KMS-11 (cell line): ENCODE measurements at regions not wholly inside any gene's neighbourhood (a gene's known extent, or its start where the extent isn't known, plus 50 kb on each side); places are given as distances from the start of the nearest gene placed in this dataset.
"Not testable (repeated sequence)": the region's sequence is repeated elsewhere in the genome, so short reads cannot be mapped to it uniquely, and the experiment has no call there.

ENCODE experiments used
- H2AFZ ChIP-seq: fragments of 200-600 bp; sonication (generic); 2 replicates; pipeline ENCODE4 v1.6.1; 2016; ENCODE audit warnings: antibody characterized with exemption, mixed run types, low read depth
- H3K27ac ChIP-seq: fragments of 200-600 bp; sonication (generic); 2 replicates; pipeline ENCODE4 v1.6.1; 2016; ENCODE audit warnings: mild to moderate bottlenecking, mixed run types
- H3K27me3 ChIP-seq: fragments of 200-600 bp; sonication (generic); 2 replicates; pipeline ENCODE4 v1.6.1; 2017; ENCODE audit warnings: mild to moderate bottlenecking, low read depth, mixed run types, moderate library complexity; ENCODE audit not compliant: insufficient read depth
- H3K36me3 ChIP-seq: fragments of 200-600 bp; sonication (generic); 2 replicates; pipeline ENCODE4 v1.6.1; 2017; ENCODE audit warnings: mild to moderate bottlenecking, mixed run types; ENCODE audit not compliant: insufficient read depth
- H3K4me1 ChIP-seq: fragments of 200-600 bp; sonication (generic); 2 replicates; pipeline ENCODE4 v1.6.1; 2016; ENCODE audit warnings: mild to moderate bottlenecking, low read depth, mixed run types; ENCODE audit not compliant: poor library complexity, severe bottlenecking
- H3K4me2 ChIP-seq: fragments of 200-600 bp; sonication (generic); 2 replicates; pipeline ENCODE4 v1.7.0; 2016; ENCODE audit warnings: mild to moderate bottlenecking, mixed run types
- H3K4me3 ChIP-seq: fragments of 200-600 bp; sonication (generic); IDR thresholded peaks from 2 replicates; pipeline ENCODE4 v1.6.1; 2017; ENCODE audit warnings: low read depth, low read length, mixed read lengths; ENCODE audit not compliant: insufficient read depth
- H3K79me2 ChIP-seq: fragments of 200-600 bp; sonication (generic); 2 replicates; pipeline ENCODE4 v1.6.1; 2016; ENCODE audit warnings: low read depth, mixed run types; ENCODE audit not compliant: insufficient read depth
- H3K9ac ChIP-seq: fragments of 200-600 bp; sonication (generic); 2 replicates; pipeline ENCODE4 v1.6.1; 2016; ENCODE audit warnings: mild to moderate bottlenecking, mixed run types
- H4K20me1 ChIP-seq: fragments of 200-600 bp; sonication (generic); 2 replicates; pipeline ENCODE4 v1.6.1; 2016; ENCODE audit warnings: mild to moderate bottlenecking, mixed run types; ENCODE audit not compliant: insufficient read depth
- TF ChIP-seq, protein P1 (sequence below): fragments of 200-600 bp; sonication (generic); conservative IDR thresholded peaks from 2 replicates; pipeline ENCODE4 v1.6.1; 2017; ENCODE audit warnings: low read depth, mild to moderate bottlenecking, antibody characterized with exemption, low read length, moderate library complexity, mixed read lengths

GRCh38 chr2:31765078-31765945 lies 184.6 kb upstream of the SRD5A2 start:
- no peaks in the 10 kb centered on the region for H3K4me1 ChIP-seq
- no peaks in the 10 kb centered on the region for H3K36me3 ChIP-seq
- H4K20me1 ChIP-seq = no peaks in the 10 kb centered on the region
- no peak overlapping the region for H3K4me3 ChIP-seq
- H2AFZ ChIP-seq = no peak overlapping the region
- H3K27ac ChIP-seq = no peak overlapping the region
- no peaks in the 10 kb centered on the region for H3K27me3 ChIP-seq
- no peaks in the 10 kb centered on the region for H3K79me2 ChIP-seq
- TF ChIP-seq, protein P1, sequence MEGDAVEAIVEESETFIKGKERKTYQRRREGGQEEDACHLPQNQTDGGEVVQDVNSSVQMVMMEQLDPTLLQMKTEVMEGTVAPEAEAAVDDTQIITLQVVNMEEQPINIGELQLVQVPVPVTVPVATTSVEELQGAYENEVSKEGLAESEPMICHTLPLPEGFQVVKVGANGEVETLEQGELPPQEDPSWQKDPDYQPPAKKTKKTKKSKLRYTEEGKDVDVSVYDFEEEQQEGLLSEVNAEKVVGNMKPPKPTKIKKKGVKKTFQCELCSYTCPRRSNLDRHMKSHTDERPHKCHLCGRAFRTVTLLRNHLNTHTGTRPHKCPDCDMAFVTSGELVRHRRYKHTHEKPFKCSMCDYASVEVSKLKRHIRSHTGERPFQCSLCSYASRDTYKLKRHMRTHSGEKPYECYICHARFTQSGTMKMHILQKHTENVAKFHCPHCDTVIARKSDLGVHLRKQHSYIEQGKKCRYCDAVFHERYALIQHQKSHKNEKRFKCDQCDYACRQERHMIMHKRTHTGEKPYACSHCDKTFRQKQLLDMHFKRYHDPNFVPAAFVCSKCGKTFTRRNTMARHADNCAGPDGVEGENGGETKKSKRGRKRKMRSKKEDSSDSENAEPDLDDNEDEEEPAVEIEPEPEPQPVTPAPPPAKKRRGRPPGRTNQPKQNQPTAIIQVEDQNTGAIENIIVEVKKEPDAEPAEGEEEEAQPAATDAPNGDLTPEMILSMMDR = no peak
- no peak overlapping the region for H3K9ac ChIP-seq
- no peak overlapping the region for H3K4me2 ChIP-seq

DNA sequence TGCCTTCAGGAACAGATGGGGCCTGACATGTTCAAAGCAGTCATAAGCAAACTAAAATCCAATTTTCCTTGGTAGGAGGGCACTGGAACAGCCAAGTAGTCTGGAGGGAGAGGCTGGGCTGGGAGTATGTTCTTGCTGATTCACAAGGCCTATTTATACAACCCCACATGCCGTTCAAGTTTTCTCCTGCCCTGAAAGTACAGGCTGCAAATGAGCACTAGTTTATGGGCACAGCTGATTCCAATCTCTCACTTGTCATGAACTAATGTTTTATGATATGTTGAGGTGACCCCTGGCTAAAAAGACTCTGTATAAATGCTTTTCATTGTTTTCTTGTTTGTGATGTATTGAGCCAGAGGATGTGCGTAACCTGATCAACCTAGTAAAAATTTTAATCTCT lies 183.4 kb upstream of the SRD5A2 start:
- H4K20me1 ChIP-seq = no peaks in the 10 kb centered on the region
- H3K4me3 ChIP-seq = no peak overlapping the region
- no peak overlapping the region for H3K9ac ChIP-seq
- no peaks in the 10 kb centered on the region for H3K4me1 ChIP-seq
- H3K36me3 ChIP-seq = no peaks in the 10 kb centered on the region
- no peak overlapping the region for H3K4me2 ChIP-seq
- no peak overlapping the region for H2AFZ ChIP-seq
- H3K79me2 ChIP-seq = no peaks in the 10 kb centered on the region
- TF ChIP-seq, protein P1 = no peak
- no peak overlapping the region for H3K27ac ChIP-seq
- no peaks in the 10 kb centered on the region for H3K27me3 ChIP-seq

DNA sequence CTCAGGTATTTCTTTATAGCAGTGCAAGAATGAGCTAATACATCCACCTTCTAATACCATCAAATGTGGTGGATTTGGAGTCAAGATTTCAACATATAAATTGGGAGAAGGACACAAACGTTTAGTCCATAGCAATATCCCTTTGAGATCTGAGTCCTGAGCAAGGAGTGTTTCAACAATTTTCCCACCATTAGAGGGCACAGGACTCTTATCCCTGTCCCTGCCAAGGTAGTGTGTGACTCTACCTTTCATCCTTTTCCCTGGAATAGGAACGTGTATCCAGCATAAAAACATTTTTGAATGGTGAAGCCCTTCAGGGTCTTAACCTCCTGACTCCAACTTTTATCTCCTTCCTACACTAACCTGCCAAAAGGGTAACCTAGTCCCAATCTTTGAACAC lies 181.3 kb upstream of the SRD5A2 start:
- H3K4me2 ChIP-seq = no peak overlapping the region
- TF ChIP-seq, protein P1 = no peak
- H3K9ac ChIP-seq = no peak overlapping the region
- no peaks in the 10 kb centered on the region for H4K20me1 ChIP-seq
- H3K27me3 ChIP-seq = no peaks in the 10 kb centered on the region
- H3K36me3 ChIP-seq = no peaks in the 10 kb centered on the region
- no peaks in the 10 kb centered on the region for H3K4me1 ChIP-seq
- no peak overlapping the region for H2AFZ ChIP-seq
- H3K4me3 ChIP-seq = no peak overlapping the region
- no peak overlapping the region for H3K27ac ChIP-seq
- no peaks in the 10 kb centered on the region for H3K79me2 ChIP-seq

- H3K4me3 ChIP-seq, H3K36me3 ChIP-seq, H3K27me3 ChIP-seq, H3K4me1 ChIP-seq, H3K79me2 ChIP-seq, H3K27ac ChIP-seq, H4K20me1 ChIP-seq, H3K4me2 ChIP-seq, H2AFZ ChIP-seq, H3K9ac ChIP-seq: not testable (repeated sequence)
Measured at GRCh38 chr2:31757351-31757750, 176.6 kb upstream of the SRD5A2 start.

DNA sequence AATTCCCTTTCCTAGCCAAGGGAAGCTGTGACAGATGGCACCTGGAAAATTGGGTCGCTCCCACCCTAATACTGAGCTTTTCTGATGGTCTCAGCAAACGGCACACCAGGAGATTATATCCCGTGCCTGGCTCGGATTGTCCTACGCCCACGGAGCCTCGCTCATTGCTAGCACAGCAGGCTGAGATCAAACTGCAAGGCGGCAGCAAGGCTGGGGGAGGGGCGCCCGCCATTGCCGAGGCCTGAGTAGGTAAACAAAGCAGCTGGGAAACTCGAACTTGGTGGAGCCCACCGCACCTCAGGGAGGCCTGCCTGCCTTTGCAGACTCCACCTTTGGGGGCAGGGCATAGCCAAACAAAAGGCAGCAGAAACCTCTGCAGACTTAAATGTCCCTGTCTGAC lies 168.0 kb upstream of the SRD5A2 start:
- H3K9ac ChIP-seq, H3K4me2 ChIP-seq, H3K27me3 ChIP-seq, H3K4me1 ChIP-seq, H4K20me1 ChIP-seq, H3K4me3 ChIP-seq, H3K27ac ChIP-seq, H2AFZ ChIP-seq, H3K79me2 ChIP-seq, H3K36me3 ChIP-seq: not testable (repeated sequence)
